ENCODE measurements at regions not wholly inside any gene's neighbourhood (a gene's known extent, or its start where the extent isn't known, plus 50 kb on each side); places are given as distances from the start of the nearest gene placed in this dataset.
A peak's percentile ranks its signal among the peaks of the same experiment; 100 is the strongest.
"Not testable (repeated sequence)": the region's sequence is repeated elsewhere in the genome, so short reads cannot be mapped to it uniquely, and the experiment has no call there.

GRCh38 chr3:78256123-78256522 lies 1216.2 kb downstream of the ROBO2 start:
- ATAC-seq (no peak), DNase-seq (ENCODE audit: low spot score) (no peak)
- no peaks in the 10 kb centered on the region for H3K9me3 Mint-ChIP-seq
- H3K27ac Mint-ChIP-seq, result no peak overlapping the region
- H3K27me3 Mint-ChIP-seq, result no peaks in the 10 kb centered on the region
- no peaks in the 10 kb centered on the region for H3K36me3 Mint-ChIP-seq
- H3K4me1 Mint-ChIP-seq (ENCODE audit: low read depth in 2 of 2), result no peaks in the 10 kb centered on the region
- no peak overlapping the region for H3K4me3 Mint-ChIP-seq

DNA sequence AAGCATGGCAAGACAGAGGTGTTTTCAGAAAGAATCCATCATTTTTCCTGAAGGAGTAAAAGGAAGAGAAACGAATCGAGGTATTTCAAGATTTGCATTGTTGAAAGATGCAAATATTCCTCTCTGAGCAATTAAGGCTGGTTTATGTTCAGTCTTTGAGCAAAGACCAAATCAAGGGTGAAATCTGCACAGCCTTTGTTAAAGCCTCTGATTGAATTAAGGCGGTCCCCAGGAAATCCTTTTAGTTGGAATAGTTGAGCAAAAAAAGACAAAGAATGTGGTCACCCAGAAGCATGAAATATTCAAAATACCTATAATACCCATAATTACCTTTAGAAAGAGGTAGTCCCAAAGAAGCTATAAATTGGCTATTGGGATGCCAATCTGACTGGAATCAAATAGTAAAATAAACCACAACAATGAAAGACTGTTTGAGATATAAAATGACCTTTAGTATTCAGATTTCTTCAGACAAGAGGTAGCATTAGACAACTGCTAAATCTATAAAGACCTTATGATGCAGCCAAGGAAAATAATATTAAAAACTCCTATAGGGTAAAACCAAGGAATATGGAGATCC lies 1218.1 kb downstream of the ROBO2 start:
- H3K27me3 Mint-ChIP-seq, result no peaks in the 10 kb centered on the region
- ATAC-seq (no peak), DNase-seq (ENCODE audit: low spot score) (no peak)
- H3K27ac Mint-ChIP-seq, result no peak overlapping the region
- H3K4me3 Mint-ChIP-seq, result no peak overlapping the region
- H3K4me1 Mint-ChIP-seq (ENCODE audit: low read depth in 2 of 2), result no peaks in the 10 kb centered on the region
- H3K36me3 Mint-ChIP-seq, result no peaks in the 10 kb centered on the region
- H3K9me3 Mint-ChIP-seq, result peaks cover 2% of the 10 kb centered on the region

DNA sequence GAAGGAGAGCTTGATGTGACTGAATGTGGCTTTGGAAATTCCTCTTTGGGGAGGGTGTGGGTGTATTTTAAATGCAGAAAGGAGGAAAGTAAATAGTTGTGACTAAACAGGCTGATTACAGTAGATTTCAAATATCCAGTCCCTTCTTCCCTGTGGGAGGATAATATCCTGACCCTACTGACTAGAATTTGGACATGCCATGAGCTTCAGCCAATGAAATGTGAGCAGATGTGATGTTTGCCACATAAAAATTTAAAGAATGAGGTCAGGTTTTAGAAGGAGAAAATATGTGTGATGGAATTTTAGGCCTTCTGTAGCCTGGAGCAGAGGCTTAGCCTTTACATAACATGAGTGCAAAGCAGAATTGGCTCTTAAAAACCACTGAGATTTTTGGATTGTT lies 1218.9 kb downstream of the ROBO2 start:
- Mint-ChIP-seq H3K4me1 (ENCODE audit: low read depth in 2 of 2) (no peaks in the 10 kb centered on the region), H3K27me3 (no peaks in the 10 kb centered on the region), H3K36me3 (no peaks in the 10 kb centered on the region), H3K27ac (no peak overlapping the region), H3K9me3 (peaks cover 2% of the 10 kb centered on the region), H3K4me3 (no peak overlapping the region)
- DNase-seq (ENCODE audit: low spot score) (no peak), ATAC-seq (no peak)

DNA sequence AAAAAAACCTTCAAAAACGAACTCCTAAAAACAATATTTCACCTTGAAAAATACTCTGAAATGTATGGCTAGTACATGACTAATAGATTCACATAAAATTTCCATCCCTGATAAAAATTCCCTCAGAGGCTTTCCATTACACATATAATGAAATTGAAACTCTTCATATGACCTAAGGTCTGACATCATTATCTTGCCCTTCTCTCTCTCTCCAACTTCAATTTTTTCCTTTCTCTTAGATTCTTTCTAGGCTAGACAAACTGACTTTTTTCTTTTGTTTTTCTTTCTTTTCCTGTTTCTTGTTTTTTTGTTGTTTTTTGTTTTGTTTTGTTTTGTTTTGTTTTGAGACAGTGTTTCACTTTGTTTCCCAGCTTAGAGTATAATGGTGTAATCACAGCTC lies 1220.5 kb downstream of the ROBO2 start:
- ATAC-seq, result no peak
- Mint-ChIP-seq H3K9me3 (peaks cover 5% of the 10 kb centered on the region), H3K27me3 (no peaks in the 10 kb centered on the region), H3K4me3 (no peak overlapping the region), H3K4me1 (ENCODE audit: low read depth in 2 of 2) (no peaks in the 10 kb centered on the region), H3K36me3 (peaks cover 6% of the 10 kb centered on the region), H3K27ac (no peak overlapping the region)
- no peak for DNase-seq (ENCODE audit: low spot score)

DNA sequence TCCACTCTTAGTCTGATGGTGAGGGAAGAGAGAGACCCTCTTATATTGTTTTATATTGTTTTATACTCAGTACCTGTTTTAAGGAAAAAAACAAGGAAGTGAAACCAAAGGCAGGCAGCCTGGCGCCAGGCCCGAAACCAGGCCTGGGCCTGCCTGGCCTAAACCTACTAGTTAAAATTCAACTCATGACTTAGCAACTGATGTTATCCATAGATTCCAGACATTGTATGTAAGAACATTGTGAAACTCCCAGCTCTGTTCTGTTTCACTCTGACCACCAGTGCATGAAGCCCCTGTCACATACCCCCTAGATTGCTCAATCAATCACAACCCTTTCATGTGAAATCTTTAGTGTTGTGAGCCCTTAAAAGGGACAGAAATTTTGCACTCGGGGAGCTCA lies 1226.7 kb downstream of the ROBO2 start:
- DNase-seq (ENCODE audit: low spot score); H3K27ac Mint-ChIP-seq; H3K27me3 Mint-ChIP-seq; ATAC-seq; H3K4me3 Mint-ChIP-seq: not testable (repeated sequence)
- peaks cover 4 to 12% of the 10 kb centered on the region in 2 donors for H3K4me1 Mint-ChIP-seq (ENCODE audit: low read depth in 2 of 2)
- H3K9me3 Mint-ChIP-seq, result peaks cover 12% of the 10 kb centered on the region
- peaks cover 14% of the 10 kb centered on the region for H3K36me3 Mint-ChIP-seq

- no peaks in the 10 kb centered on the region for H3K27me3 Mint-ChIP-seq
- DNase-seq (ENCODE audit: low spot score) (no peak), ATAC-seq (no peak)
- H3K27ac Mint-ChIP-seq, result no peak overlapping the region
- peaks cover 12% of the 10 kb centered on the region for H3K9me3 Mint-ChIP-seq
- H3K4me3 Mint-ChIP-seq, result no peak overlapping the region
- H3K36me3 Mint-ChIP-seq, result peaks cover 14% of the 10 kb centered on the region
- H3K4me1 Mint-ChIP-seq (ENCODE audit: low read depth in 2 of 2), result peaks cover 4 to 12% of the 10 kb centered on the region in 2 donors
These were observed 1227.3 kb downstream of the ROBO2 start for GRCh38 chr3:78267235-78267634.

- Mint-ChIP-seq H3K9me3 (peaks cover 10% of the 10 kb centered on the region), H3K36me3 (peaks cover 14% of the 10 kb centered on the region), H3K4me1 (ENCODE audit: low read depth in 2 of 2) (peaks cover 4 to 12% of the 10 kb centered on the region in 2 donors), H3K27me3 (no peaks in the 10 kb centered on the region), H3K4me3 (no peak overlapping the region), H3K27ac (no peak overlapping the region)
- ATAC-seq, result peak in 1 of 2 donors; percentile 8
- no peak for DNase-seq (ENCODE audit: low spot score)
These were observed 1228.2 kb downstream of the ROBO2 start for GRCh38 chr3:78268087-78268486.

DNA sequence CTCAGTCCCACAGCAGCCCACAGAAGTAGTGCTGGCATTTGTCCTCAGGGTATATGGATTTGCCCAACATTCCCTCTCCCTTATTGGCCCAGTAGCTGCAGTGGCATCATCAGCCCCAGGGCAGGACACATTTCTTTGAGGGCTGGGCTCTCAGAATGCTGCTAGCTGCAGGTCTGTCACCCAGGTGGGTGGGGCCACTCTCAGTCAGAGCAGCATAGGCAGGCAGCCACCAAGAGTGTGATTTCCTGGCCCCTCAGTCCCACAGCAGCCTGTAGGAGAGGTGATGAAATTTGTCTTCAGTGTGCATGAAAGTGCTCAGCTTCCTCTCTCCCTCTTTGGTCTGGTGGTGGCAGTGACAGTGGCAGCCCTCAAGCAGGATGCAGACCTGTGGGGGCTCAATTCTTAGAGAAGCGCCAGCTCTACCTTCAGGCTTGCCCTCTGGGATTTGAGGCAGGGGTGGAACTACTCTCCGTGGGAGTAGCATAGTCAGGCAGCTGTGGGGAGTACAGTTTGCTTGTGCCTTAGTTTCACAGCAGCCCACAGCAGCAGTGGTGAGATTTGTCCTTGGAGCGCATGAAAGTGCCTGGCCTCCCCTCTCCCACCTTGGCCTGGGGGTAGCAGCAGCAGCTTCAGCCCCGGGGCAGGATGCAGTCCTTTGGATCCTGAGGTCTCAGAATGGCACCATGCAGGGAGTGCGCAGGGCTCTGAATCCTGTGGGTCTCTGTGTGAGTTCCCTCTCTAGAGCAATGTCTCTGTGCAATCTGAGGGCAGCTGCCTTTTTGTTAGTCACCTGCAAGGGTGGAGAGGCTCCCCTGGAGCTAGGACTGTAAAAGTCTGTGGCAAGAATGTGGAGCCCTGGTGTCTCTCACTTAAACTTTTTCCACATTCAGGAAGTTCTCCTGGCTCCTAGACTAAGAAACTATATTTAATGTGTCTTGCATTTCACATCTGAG lies 1229.1 kb downstream of the ROBO2 start:
- Mint-ChIP-seq H3K27ac (no peak overlapping the region), H3K4me3 (no peak overlapping the region), H3K4me1 (ENCODE audit: low read depth in 2 of 2) (peaks cover 4 to 12% of the 10 kb centered on the region in 2 donors), H3K27me3 (no peaks in the 10 kb centered on the region), H3K36me3 (peaks cover 14% of the 10 kb centered on the region), H3K9me3 (peaks cover 13% of the 10 kb centered on the region)
- peak; percentile 64 for DNase-seq (ENCODE audit: low spot score)
- ATAC-seq, result peak; percentile 87 to 94

- Mint-ChIP-seq H3K36me3 (no peaks in the 10 kb centered on the region), H3K27ac (no peak overlapping the region), H3K27me3 (no peaks in the 10 kb centered on the region), H3K4me1 (ENCODE audit: low read depth in 2 of 2) (peaks cover 0 to 11% of the 10 kb centered on the region in 2 donors), H3K4me3 (no peak overlapping the region), H3K9me3 (peaks cover 3% of the 10 kb centered on the region)
- ATAC-seq, result no peak
- DNase-seq (ENCODE audit: low spot score), result no peak
These were observed 1233.4 kb downstream of the ROBO2 start for GRCh38 chr3:78273326-78273725.

DNA sequence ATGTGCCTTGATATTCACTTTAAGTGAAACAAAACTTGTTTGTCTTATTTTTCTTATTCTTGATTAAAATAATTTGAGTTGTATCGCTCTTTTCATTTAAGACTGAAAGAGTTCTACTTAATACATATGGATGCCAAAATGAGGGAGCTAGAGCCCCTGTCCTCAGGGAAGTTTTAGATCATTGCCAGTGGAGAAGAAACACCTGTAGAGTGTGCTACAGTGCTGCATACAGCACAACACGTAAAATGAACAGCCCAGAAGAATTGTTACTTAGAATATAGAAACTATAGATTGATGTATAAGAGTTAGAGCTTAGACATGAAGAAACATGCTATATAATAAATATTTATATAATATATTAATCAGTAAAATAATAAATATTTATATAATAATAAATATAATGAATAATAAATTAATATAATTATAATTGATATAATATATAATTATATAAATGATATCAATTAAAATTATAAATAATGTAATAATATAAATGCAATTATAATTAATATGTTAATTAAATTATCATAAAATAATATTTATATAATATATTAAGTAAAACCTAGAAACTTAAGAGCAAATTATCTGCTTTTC lies 1234.7 kb downstream of the ROBO2 start:
- H3K4me1 Mint-ChIP-seq (ENCODE audit: low read depth in 2 of 2), result peaks cover 0 to 11% of the 10 kb centered on the region in 2 donors
- H3K4me3 Mint-ChIP-seq, result no peak overlapping the region
- DNase-seq (ENCODE audit: low spot score) (no peak), ATAC-seq (no peak)
- no peaks in the 10 kb centered on the region for H3K36me3 Mint-ChIP-seq
- no peaks in the 10 kb centered on the region for H3K27me3 Mint-ChIP-seq
- H3K27ac Mint-ChIP-seq, result no peak overlapping the region
- peaks cover 3% of the 10 kb centered on the region for H3K9me3 Mint-ChIP-seq

GRCh38 chr3:78275420-78275852 lies 1235.5 kb downstream of the ROBO2 start:
- H3K27me3 Mint-ChIP-seq, result no peaks in the 10 kb centered on the region
- no peak overlapping the region for H3K4me3 Mint-ChIP-seq
- DNase-seq (ENCODE audit: low spot score) (no peak), ATAC-seq (no peak)
- no peak overlapping the region for H3K27ac Mint-ChIP-seq
- peaks cover 3% of the 10 kb centered on the region for H3K9me3 Mint-ChIP-seq
- H3K36me3 Mint-ChIP-seq, result no peaks in the 10 kb centered on the region
- H3K4me1 Mint-ChIP-seq (ENCODE audit: low read depth in 2 of 2), result peaks cover 0 to 11% of the 10 kb centered on the region in 2 donors

DNA sequence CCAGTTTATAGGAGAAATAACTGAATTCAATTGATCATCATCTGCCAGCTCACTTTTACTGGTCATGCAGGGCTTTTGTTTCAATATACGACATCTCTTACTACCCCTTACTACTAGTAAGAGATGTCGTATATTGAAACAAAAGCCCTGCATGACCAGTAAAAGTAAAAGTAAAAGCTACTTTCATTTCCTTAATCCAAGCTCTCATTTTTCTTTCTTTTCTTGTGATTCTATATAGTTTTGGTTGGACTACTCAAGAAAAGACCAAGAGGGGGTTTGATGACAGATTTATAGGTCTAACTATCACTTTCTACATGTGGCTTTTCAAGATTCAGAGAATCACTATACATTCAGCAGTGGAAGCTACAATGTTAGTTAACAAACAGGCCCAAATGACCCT lies 1237.3 kb downstream of the ROBO2 start:
- H3K4me3 Mint-ChIP-seq, result no peak overlapping the region
- no peaks in the 10 kb centered on the region for H3K36me3 Mint-ChIP-seq
- DNase-seq (ENCODE audit: low spot score), result no peak
- H3K27me3 Mint-ChIP-seq, result no peaks in the 10 kb centered on the region
- H3K4me1 Mint-ChIP-seq (ENCODE audit: low read depth in 2 of 2), result peaks cover 0 to 11% of the 10 kb centered on the region in 2 donors
- peak overlapping the region in 1 of 2 donors; percentile 43 for H3K27ac Mint-ChIP-seq
- peak in 1 of 2 donors; percentile 55 for ATAC-seq
- H3K9me3 Mint-ChIP-seq, result peaks cover 3% of the 10 kb centered on the region

DNA sequence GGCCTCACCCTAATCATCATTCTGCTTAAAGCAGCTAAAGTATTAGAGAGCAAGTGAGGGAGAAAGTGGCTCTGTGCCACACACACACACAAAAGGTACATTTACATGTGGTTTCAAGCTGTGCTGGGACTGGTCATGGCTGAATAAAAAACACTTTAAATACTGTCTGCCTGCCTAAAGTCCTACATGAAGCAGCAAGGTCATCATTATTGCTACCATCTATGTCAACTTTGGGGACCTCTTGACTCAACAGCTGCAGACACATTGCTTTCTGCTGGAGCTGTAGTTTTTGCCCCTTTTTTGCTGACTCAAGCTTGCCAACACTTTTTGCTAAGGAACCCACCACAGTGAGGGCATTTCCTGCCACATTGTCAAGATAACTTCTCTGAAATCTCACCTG lies 1237.9 kb downstream of the ROBO2 start:
- Mint-ChIP-seq H3K4me1 (ENCODE audit: low read depth in 2 of 2) (peaks cover 0 to 11% of the 10 kb centered on the region in 2 donors), H3K4me3 (no peak overlapping the region), H3K27me3 (no peaks in the 10 kb centered on the region), H3K27ac (peak overlapping the region in 1 of 2 donors; percentile 43), H3K36me3 (no peaks in the 10 kb centered on the region), H3K9me3 (peaks cover 3% of the 10 kb centered on the region)
- ATAC-seq, result no peak
- no peak for DNase-seq (ENCODE audit: low spot score)

GRCh38 chr3:78279091-78279490 lies 1239.2 kb downstream of the ROBO2 start:
- Mint-ChIP-seq H3K9me3 (peaks cover 3% of the 10 kb centered on the region), H3K27me3 (no peaks in the 10 kb centered on the region), H3K36me3 (no peaks in the 10 kb centered on the region), H3K27ac (no peak overlapping the region), H3K4me1 (ENCODE audit: low read depth in 2 of 2) (peaks cover 0 to 11% of the 10 kb centered on the region in 2 donors), H3K4me3 (no peak overlapping the region)
- no peak for DNase-seq (ENCODE audit: low spot score)
- no peak for ATAC-seq

Measured in natural killer cell treated with Interleukin-12 subunit alpha and Interleukin-12 subunit beta and Interleukin-15 and Interleukin-18, amount 100 ng/mL, for 72 hours (primary cell).